K562 (cell line): ENCODE measurements at regions not wholly inside any gene's neighbourhood (a gene's known extent, or its start where the extent isn't known, plus 50 kb on each side); places are given as distances from the start of the nearest gene placed in this dataset.

Experiments
- ATAC-seq: fragments of 200-7000 bp; cut with Tn5 transposase; 3 replicates; pipeline ENCODE4 v1.9.1; 2020; ENCODE audit warnings: moderate library complexity
- BruUV-seq: library from RNA; stranded (reverse); fragments of 400-500 nt; replicated peaks from 2 replicates; lab custom pipeline; 2021; lab: Mats Ljungman, UMichigan
- CTCF ChIA-PET: fragments of 300-600 bp; formaldehyde crosslinking; extraction: SDS; loops from one replicate; lab custom pipeline; 2021; ENCODE audit warnings: low intra/inter-chr PET ratio; lab: Yijun Ruan, JAX
- POLR2A ChIA-PET: fragments of 300-600, 350-650 bp; sonication (Branson Sonifier 250); formaldehyde crosslinking; extraction: SDS; loops from one replicate; lab custom pipeline; 2021; ENCODE audit warnings: antibody characterized with exemption, inconsistent platforms; lab: Yijun Ruan, JAX
- DNase-seq, 4 experiments: peaks; one replicate each; pipeline versions ENCODE4 v3.0.0 to v3.0.0-alpha.2; 2011 to 2018; ENCODE audit warnings: low spot score in 3 of 4, mixed read lengths in 3 of 4; ENCODE audit errors: extremely low read depth in 1 of 4
- FAIRE-seq: peaks from 2 replicates; lab custom pipeline; 2011; peaks lifted over from hg19 to GRCh38; lab: Jason Lieb, UNC
- H2AFZ ChIP-seq: 2 replicates; pipeline ENCODE4 v1.6.0; 2011; ENCODE audit warnings: low read depth, low read length, control low read depth, inconsistent platforms
- H3K27ac ChIP-seq: fragments of 200-600 bp; 3 replicates; pipeline ENCODE4 v1.8.0; 2011; ENCODE audit warnings: low read depth, mild to moderate bottlenecking, control low read depth, inconsistent platforms, low read length, moderate library complexity, mixed read lengths; ENCODE audit errors: extremely low read depth
- H3K27me3 ChIP-seq, 2 experiments: fragments of 300-600 bp in 1 of 2; 2 replicates in 1 of 2; 3 replicates in 1 of 2; pipeline versions ENCODE4 v1.6.0 to v1.8.0; 2011; ENCODE audit warnings: inconsistent platforms in 2 of 2, low read length in 2 of 2, mild to moderate bottlenecking in 1 of 2, mixed read lengths in 1 of 2, moderate library complexity in 1 of 2; ENCODE audit not compliant: control insufficient read depth in 2 of 2, insufficient read depth in 2 of 2
- H3K36me3 ChIP-seq: fragments of 300-600 bp; 3 replicates; pipeline ENCODE4 v1.8.0; 2011; ENCODE audit warnings: mild to moderate bottlenecking, low read length, inconsistent platforms; ENCODE audit not compliant: control insufficient read depth, insufficient read depth
- H3K4me1 ChIP-seq, 2 experiments: fragments of 200-600 bp in 1 of 2; replicated peaks in 1 of 2; 2 replicates in 1 of 2; 3 replicates in 1 of 2; pipeline versions ENCODE4 v1.5.1 to v1.8.0; 2011; ENCODE audit warnings: inconsistent platforms in 2 of 2, low read length in 2 of 2, mild to moderate bottlenecking in 1 of 2, mixed read lengths in 1 of 2, moderate library complexity in 1 of 2; ENCODE audit not compliant: control insufficient read depth in 2 of 2, insufficient read depth in 2 of 2
- H3K4me2 ChIP-seq: 2 replicates; pipeline ENCODE4 v1.6.1; 2011; ENCODE audit warnings: low read length, control low read depth, inconsistent platforms, mixed read lengths; ENCODE audit not compliant: insufficient read depth
- H3K4me3 ChIP-seq: fragments of 200-600 bp; sonication (generic), shearing (Covaris generic); 2 replicates; pipeline ENCODE4 v1.5.1; 2016; ENCODE audit warnings: control low read depth, inconsistent platforms
- H3K79me2 ChIP-seq: fragments of 200-600 bp; 3 replicates; pipeline ENCODE4 v1.8.0; 2011; ENCODE audit warnings: low read length, inconsistent platforms; ENCODE audit not compliant: control insufficient read depth, insufficient read depth
- H3K9ac ChIP-seq, 2 experiments: 2 replicates each; pipeline versions ENCODE4 v1.6.0 to v1.6.1; 2011; ENCODE audit warnings: low read depth in 2 of 2, low read length in 2 of 2, control low read depth in 1 of 2, inconsistent platforms in 1 of 2, mild to moderate bottlenecking in 1 of 2, mixed read lengths in 1 of 2; ENCODE audit not compliant: insufficient read depth in 1 of 2
- H3K9me1 ChIP-seq: one replicate; pipeline ENCODE4 v1.6.0; 2011; ENCODE audit warnings: inconsistent platforms, mild to moderate bottlenecking, low read length, moderate library complexity; ENCODE audit not compliant: control insufficient read depth, insufficient read depth
- H3K9me3 ChIP-seq: replicated peaks from 2 replicates; pipeline ENCODE4 v1.5.1; 2011; ENCODE audit warnings: low read depth, low read length, inconsistent platforms; ENCODE audit not compliant: control insufficient read depth, insufficient read depth
- H4K20me1 ChIP-seq: replicated peaks from 2 replicates; pipeline ENCODE4 v1.6.1; 2011; ENCODE audit warnings: low read length, inconsistent platforms, mixed read lengths; ENCODE audit not compliant: control insufficient read depth, insufficient read depth
- GTF2B ChIP-seq: IDR thresholded peaks from 2 replicates; pipeline ENCODE4 v1.6.1; 2011; ENCODE audit not compliant: insufficient read length; ENCODE audit errors: extremely low read depth
- USF1 ChIP-seq: sonication (generic); formaldehyde crosslinking; IDR thresholded peaks from 2 replicates; pipeline ENCODE4 v1.9.0; 2022; ENCODE audit warnings: mild to moderate bottlenecking, missing genetic modification reagents
- ZNF253 ChIP-seq: fragments of 250-450 bp; sonication (Bioruptor Pico); conservative IDR thresholded peaks from 2 replicates; pipeline ENCODE4 v1.6.1; 2021; ENCODE audit warnings: mild to moderate bottlenecking
- ZNF609 ChIP-seq: sonication (generic); formaldehyde crosslinking; IDR thresholded peaks from 2 replicates; pipeline ENCODE4 v1.8.1; 2023; ENCODE audit warnings: missing genetic modification reagents, mild to moderate bottlenecking, borderline replicate concordance
- ZNF655 ChIP-seq: fragments of 250-450 bp; sonication (Bioruptor Pico); IDR thresholded peaks from 2 replicates; pipeline ENCODE4 v1.5.0; 2021
- ZSCAN32 ChIP-seq: fragments of 450-650 bp; formaldehyde crosslinking; IDR thresholded peaks from 2 replicates; pipeline ENCODE4 v1.4.0; 2020; ENCODE audit warnings: mild to moderate bottlenecking, moderate library complexity
- in situ Hi-C: fragments of 300-500 bp; cut with MboI; formaldehyde crosslinking; loops from 4 replicates; pipeline ENCODE4 v1.15.0; 2018; ENCODE audit warnings: inconsistent platforms, mixed read lengths
- intact Hi-C: fragments of 100-400 bp; cut with micrococcal nuclease; formaldehyde crosslinking; loops from 2 replicates; pipeline ENCODE4 v1.14.2; 2022

- Histone ChIP-seq H3K9me3 (no peaks in the 10 kb centered on the region), H3K27ac (no peak overlapping the region), H3K79me2 (no peaks in the 10 kb centered on the region), H3K9ac (no peak overlapping the region), H3K4me2 (no peak overlapping the region), H3K27me3 (no peaks in the 10 kb centered on the region), H3K4me3 (no peak overlapping the region), H3K9me1 (no peaks in the 10 kb centered on the region), H3K36me3 (no peaks in the 10 kb centered on the region), H3K4me1 (no peaks in the 10 kb centered on the region), H4K20me1 (no peaks in the 10 kb centered on the region), H2AFZ (no peak overlapping the region)
- TF ChIP-seq USF1 (CRISPR knock-in tag) (no peak), GTF2B (no peak), ZNF609 (CRISPR knock-in tag) (no peak), ZNF655 (CRISPR knock-in tag) (no peak), ZNF253 (no peak), ZSCAN32 (CRISPR knock-in tag) (no peak)
- no TSS peak for BruUV-seq
- CTCF ChIA-PET = no interaction called here
- POLR2A ChIA-PET = no interaction called here
- FAIRE-seq (no peak), ATAC-seq (no peak), DNase-seq (no peak)
- in situ Hi-C loops (no loop called here), intact Hi-C loops (no loop called here)
These were observed 365.7 kb upstream of the CPEB2 start for GRCh38 chr4:14636563-14636962.
